ENCODE measurements at regions not wholly inside any gene's neighbourhood (a gene's known extent, or its start where the extent isn't known, plus 50 kb on each side); places are given as distances from the start of the nearest gene placed in this dataset.

- TF ChIP-seq CTCF (conservative IDR thresholded peaks at IDR 0.05 in 1 of 2, IDR thresholded peaks at IDR 0.05 in 1 of 2; ENCODE audit: extremely low read depth in 1 of 2, insufficient read depth in 1 of 2, low read depth in 1 of 2, low read length in 2 of 2), result no peak
- no peak for TF ChIP-seq EZH2 (IDR thresholded peaks at IDR 0.05; ENCODE audit: borderline replicate concordance, low read length)
Measured at GRCh38 chr10:128994598-128995143, 472.4 kb upstream of the MGMT start.

Data from mammary epithelial cell (primary cell).